ENCODE measurements at regions not wholly inside any gene's neighbourhood (a gene's known extent, or its start where the extent isn't known, plus 50 kb on each side); places are given as distances from the start of the nearest gene placed in this dataset. TPM values are rescaled to one million over a fixed set of nuclear protein-coding genes. Genes with fewer than 3 reads are reported as not detected.

GRCh38 chr7:94856643-94857042 is 50.8 kb upstream of the PPP1R9A start:
- DNase-seq (ENCODE audit: low spot score): no peak
- no peak overlapping the region for H3K4me3 ChIP-seq

More at GRCh38 chr7:94856643-94857042, 50.8 kb upstream of the PPP1R9A start:
- Histone ChIP-seq H3K4me2 (no peak overlapping the region), H3K79me2 (no peaks in the 10 kb centered on the region), H4K20me1 (ENCODE audit: insufficient read depth, poor library complexity, severe bottlenecking) (no peaks in the 10 kb centered on the region), H2AFZ (no peak overlapping the region), H3K36me3 (replicated peaks; ENCODE audit: insufficient read depth, low read depth) (no peaks in the 10 kb centered on the region), H3K27ac (no peak overlapping the region), H3K9me3 (ENCODE audit: low read depth) (no peaks in the 10 kb centered on the region), H3K4me1 (ENCODE audit: insufficient read depth) (no peaks in the 10 kb centered on the region), H3K27me3 (no peaks in the 10 kb centered on the region), H3K9me2 (replicated peaks; ENCODE audit: insufficient read depth) (no peaks in the 10 kb centered on the region)
- WGBS (ENCODE audit: low lambda C conversion rate, missing lambda C conversion rate): 87% methylated on average over 1 of the region's 1 CpG
- TF ChIP-seq EZH2phosphoT487 (IDR thresholded peaks at IDR 0.05; ENCODE audit: low read depth, severe bottlenecking, unreplicated experiment) (no peak), CTCF (IDR thresholded peaks at IDR 0.05; ENCODE audit: poor library complexity) (no peak), EZH2 (IDR thresholded peaks at IDR 0.05; ENCODE audit: borderline replicate concordance) (no peak)

Small RNAs in the stretch of these regions (small RNA-seq; reads per million reads assigned to genes)
- gene RN7SKP129 (not detected), gene RNU6-956P (not detected)
